ENCODE measurements at regions not wholly inside any gene's neighbourhood (a gene's known extent, or its start where the extent isn't known, plus 50 kb on each side); places are given as distances from the start of the nearest gene placed in this dataset.

- BruUV-seq (replicated peaks) = no TSS peak
- CTCF ChIA-PET = interaction anchor here (0.7 to 1.6 kb wide), 5 partner anchors 10 to 342 kb away, joined by 3 to 13 read pairs (median 3); no protein-coding TSS in a partner anchor
- Mint-ChIP-seq H3K36me3 (ENCODE audit: insufficient read depth, unreplicated experiment) (no peaks in the 10 kb centered on the region), H3K27ac (ENCODE audit: unreplicated experiment) (no peak overlapping the region), H3K4me1 (ENCODE audit: low read depth, unreplicated experiment) (peaks cover 7% of the 10 kb centered on the region), H3K4me3 (ENCODE audit: unreplicated experiment) (no peak overlapping the region), H3K9me3 (ENCODE audit: unreplicated experiment) (no peaks in the 10 kb centered on the region), H3K27me3 (ENCODE audit: insufficient read depth, unreplicated experiment) (peaks cover 16% of the 10 kb centered on the region)
- Histone ChIP-seq H3K4me1 (no peaks in the 10 kb centered on the region), H3K9me3 (no peaks in the 10 kb centered on the region), H3K36me3 (ENCODE audit: control insufficient read depth, insufficient read depth, low read length) (no peaks in the 10 kb centered on the region), H3K27me3 (replicated peaks; ENCODE audit: control insufficient read depth, insufficient read depth, low read length) (no peaks in the 10 kb centered on the region), H3K4me3 (ENCODE audit: low read depth, low read length) (no peak overlapping the region)
- no peak for DNase-seq
- POLR2A ChIA-PET = no interaction called here
- TF ChIP-seq CTCF (IDR thresholded peaks at IDR 0.05; ENCODE audit: insufficient read depth in 1 of 2, low read depth in 1 of 2, low read length in 1 of 2, severe bottlenecking in 1 of 2, unreplicated experiment in 1 of 2) = no peak
- intact Hi-C loops (cut with micrococcal nuclease; ENCODE audit: unreplicated experiment) = no loop called here
Observed at GRCh38 chr3:43856351-43856750, 165.6 kb downstream of the ABHD5 start.

GRCh38 chr3:43856761-43857160, 166.0 kb downstream of the ABHD5 start:
- Histone ChIP-seq H3K36me3 (ENCODE audit: control insufficient read depth, insufficient read depth, low read length) (no peaks in the 10 kb centered on the region), H3K27me3 (replicated peaks; ENCODE audit: control insufficient read depth, insufficient read depth, low read length) (no peaks in the 10 kb centered on the region), H3K4me3 (ENCODE audit: low read depth, low read length) (no peak overlapping the region), H3K9me3 (no peaks in the 10 kb centered on the region), H3K4me1 (no peaks in the 10 kb centered on the region)
- no peak for DNase-seq
- no peaks in the 10 kb centered on the region for H3K36me3 Mint-ChIP-seq (ENCODE audit: insufficient read depth, unreplicated experiment)
- TF ChIP-seq CTCF (IDR thresholded peaks at IDR 0.05; ENCODE audit: insufficient read depth in 1 of 2, low read depth in 1 of 2, low read length in 1 of 2, severe bottlenecking in 1 of 2, unreplicated experiment in 1 of 2) = no peak
- no TSS peak for BruUV-seq (replicated peaks)
- no peak overlapping the region for H3K4me3 Mint-ChIP-seq (ENCODE audit: unreplicated experiment)
- ChIA-PET POLR2A (no interaction called here), CTCF (no interaction called here)
- H3K27me3 Mint-ChIP-seq (ENCODE audit: insufficient read depth, unreplicated experiment) = peaks cover 14% of the 10 kb centered on the region
- intact Hi-C loops (cut with micrococcal nuclease; ENCODE audit: unreplicated experiment) = no loop called here
- peaks cover 3% of the 10 kb centered on the region for H3K4me1 Mint-ChIP-seq (ENCODE audit: low read depth, unreplicated experiment)
- no peaks in the 10 kb centered on the region for H3K9me3 Mint-ChIP-seq (ENCODE audit: unreplicated experiment)
- H3K27ac Mint-ChIP-seq (ENCODE audit: unreplicated experiment) = no peak overlapping the region

- no peak for DNase-seq
- Histone ChIP-seq H3K4me1 (no peaks in the 10 kb centered on the region), H3K4me3 (ENCODE audit: low read depth, low read length) (no peak overlapping the region), H3K36me3 (ENCODE audit: control insufficient read depth, insufficient read depth, low read length) (no peaks in the 10 kb centered on the region), H3K9me3 (no peaks in the 10 kb centered on the region), H3K27me3 (replicated peaks; ENCODE audit: control insufficient read depth, insufficient read depth, low read length) (no peaks in the 10 kb centered on the region)
- H3K27me3 Mint-ChIP-seq (ENCODE audit: insufficient read depth, unreplicated experiment) = peaks cover 12% of the 10 kb centered on the region
- ChIA-PET POLR2A (no interaction called here), CTCF (interaction anchor here (0.7 kb wide), 1 partner anchor 357 kb away, joined by 4 read pairs; no protein-coding TSS in a partner anchor)
- H3K4me3 Mint-ChIP-seq (ENCODE audit: unreplicated experiment) = no peak overlapping the region
- no peaks in the 10 kb centered on the region for H3K9me3 Mint-ChIP-seq (ENCODE audit: unreplicated experiment)
- no peak for TF ChIP-seq CTCF (IDR thresholded peaks at IDR 0.05; ENCODE audit: insufficient read depth in 1 of 2, low read depth in 1 of 2, low read length in 1 of 2, severe bottlenecking in 1 of 2, unreplicated experiment in 1 of 2)
- intact Hi-C loops (cut with micrococcal nuclease; ENCODE audit: unreplicated experiment) = no loop called here
- no peaks in the 10 kb centered on the region for H3K4me1 Mint-ChIP-seq (ENCODE audit: low read depth, unreplicated experiment)
- no peaks in the 10 kb centered on the region for H3K36me3 Mint-ChIP-seq (ENCODE audit: insufficient read depth, unreplicated experiment)
- BruUV-seq (replicated peaks) = no TSS peak
- no peak overlapping the region for H3K27ac Mint-ChIP-seq (ENCODE audit: unreplicated experiment)
Observed at GRCh38 chr3:43857361-43858293, 166.9 kb downstream of the ABHD5 start.

Data from Caco-2 (cell line).